ENCODE measurements at regions not wholly inside any gene's neighbourhood (a gene's known extent, or its start where the extent isn't known, plus 50 kb on each side); places are given as distances from the start of the nearest gene placed in this dataset.
A peak's percentile ranks its signal among the peaks of the same experiment; 100 is the strongest.
"Not testable (repeated sequence)": the region's sequence is repeated elsewhere in the genome, so short reads cannot be mapped to it uniquely, and the experiment has no call there.

GRCh38 chr15:30827625-30828303, 76.0 kb upstream of the FAN1 start:
- in situ Hi-C loops (cut with MboI; ENCODE audit: low pct_unique_long_range_greater_than_20kb in 2 of 9, low sequenced_read_pairs in 9 of 9, unreplicated experiment in 9 of 9): no loop called here
- peak in 7 of 8 experiments; percentile 7 to 38 (median 18) for ATAC-seq (replicated peaks in 6 of 8)
- 30 to 93% (median 90%) methylated on average over 1 to 4 of the region's 10 CpGs; no CpG with 5 or more reads in 3 of the 10 experiments for WGBS, 10 experiments
- Histone ChIP-seq H3K4me1 (replicated peaks in 1 of 2) (peaks cover 10 to 21% of the 10 kb centered on the region in 2 donors), H3K27ac (no peak overlapping the region), H3K4me3 (no peak overlapping the region)

- in situ Hi-C loops (cut with MboI; ENCODE audit: low pct_unique_long_range_greater_than_20kb in 2 of 9, low sequenced_read_pairs in 9 of 9, unreplicated experiment in 9 of 9); H3K27ac ChIP-seq; H3K4me3 ChIP-seq: not testable (repeated sequence)
- peaks cover 10 to 18% of the 10 kb centered on the region in 2 donors for H3K4me1 ChIP-seq (replicated peaks in 1 of 2)
- WGBS, 10 experiments: 20 to 100% (median 38%) methylated on average over 1 to 3 of the region's 8 CpGs; no CpG with 5 or more reads in 4 of the 10 experiments
- peak; percentile 90 to 100 (median 95) for ATAC-seq (replicated peaks in 6 of 8)
Observed at GRCh38 chr15:30828304-30828639, 75.4 kb upstream of the FAN1 start.

DNA sequence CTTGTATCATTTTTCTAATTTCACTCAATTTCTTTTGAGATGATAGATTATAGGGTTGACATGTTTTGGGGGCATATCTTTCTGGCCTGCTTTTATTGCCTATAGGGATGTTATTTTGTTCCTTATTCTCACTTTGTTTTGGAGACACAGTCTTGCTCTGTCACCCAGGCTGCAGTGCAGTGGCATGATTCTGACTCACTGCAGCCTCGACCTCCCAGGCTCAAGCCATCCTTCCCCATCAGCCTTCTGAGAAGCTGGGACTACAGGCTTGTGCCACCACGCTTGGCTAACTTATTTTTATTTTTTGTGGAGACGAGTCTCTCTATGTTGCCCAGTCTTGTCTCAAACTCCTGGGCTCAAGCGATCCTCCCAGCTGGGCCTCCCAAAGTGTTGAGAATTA, 72.8 kb upstream of the FAN1 start:
- peaks cover 0 to 4% of the 10 kb centered on the region in 2 donors for H3K4me1 ChIP-seq (replicated peaks in 1 of 2)
- 29 to 100% (median 86%) methylated on average over 1 to 4 of the region's 4 CpGs; no CpG with 5 or more reads in 2 of the 10 experiments for WGBS, 10 experiments
- in situ Hi-C loops (cut with MboI; ENCODE audit: low pct_unique_long_range_greater_than_20kb in 2 of 9, low sequenced_read_pairs in 9 of 9, unreplicated experiment in 9 of 9): no loop called here
- ATAC-seq (replicated peaks in 6 of 8): no peak
- no peak overlapping the region for H3K4me3 ChIP-seq
- no peak overlapping the region for H3K27ac ChIP-seq

DNA sequence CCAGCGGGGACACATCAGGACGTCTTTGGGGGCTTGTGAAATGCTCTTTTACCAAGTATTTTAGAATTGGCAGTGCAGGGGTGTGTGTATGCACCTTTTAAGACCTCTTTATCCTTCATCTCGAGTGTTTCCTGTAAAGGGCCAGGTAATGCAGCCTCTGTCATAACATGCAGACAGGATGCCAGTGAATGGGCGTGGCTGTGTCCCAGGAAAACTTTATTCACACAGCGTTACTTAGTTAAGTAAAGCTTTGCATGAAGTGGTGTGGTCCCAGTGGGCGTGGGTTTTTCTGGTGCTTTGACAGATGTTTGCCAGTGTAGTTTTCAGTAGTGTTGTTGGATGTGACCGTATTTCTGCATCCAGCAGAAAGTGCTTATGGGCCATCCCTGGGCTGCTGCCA, 70.3 kb upstream of the FAN1 start:
- H3K4me3 ChIP-seq; in situ Hi-C loops (cut with MboI; ENCODE audit: low pct_unique_long_range_greater_than_20kb in 2 of 9, low sequenced_read_pairs in 9 of 9, unreplicated experiment in 9 of 9); H3K27ac ChIP-seq; H3K4me1 ChIP-seq (replicated peaks in 1 of 2): not testable (repeated sequence)
- peak in 2 of 8 experiments; percentile 48 to 91 for ATAC-seq (replicated peaks in 6 of 8)
- WGBS, 10 experiments: 0 to 94% (median 80%) methylated on average over 1 to 4 of the region's 7 CpGs; no CpG with 5 or more reads in 5 of the 10 experiments

- 60 to 100% (median 83%) methylated on average over 1 to 2 of the region's 2 CpGs; no CpG with 5 or more reads in 2 of the 10 experiments for WGBS, 10 experiments
- H3K4me3 ChIP-seq; in situ Hi-C loops (cut with MboI; ENCODE audit: low pct_unique_long_range_greater_than_20kb in 2 of 9, low sequenced_read_pairs in 9 of 9, unreplicated experiment in 9 of 9); H3K27ac ChIP-seq; H3K4me1 ChIP-seq (replicated peaks in 1 of 2); ATAC-seq (replicated peaks in 6 of 8): not testable (repeated sequence)
Observed at GRCh38 chr15:30841639-30842038, 62.1 kb upstream of the FAN1 start.

GRCh38 chr15:30842798-30843472, 60.8 kb upstream of the FAN1 start:
- H3K4me1 ChIP-seq (replicated peaks in 1 of 2); in situ Hi-C loops (cut with MboI; ENCODE audit: low pct_unique_long_range_greater_than_20kb in 2 of 9, low sequenced_read_pairs in 9 of 9, unreplicated experiment in 9 of 9); H3K4me3 ChIP-seq; H3K27ac ChIP-seq: not testable (repeated sequence)
- 20 to 100% (median 70%) methylated on average over 1 to 2 of the region's 5 CpGs; no CpG with 5 or more reads in 7 of the 10 experiments for WGBS, 10 experiments
- peak in 7 of 8 experiments; percentile 16 to 71 (median 36) for ATAC-seq (replicated peaks in 6 of 8)

DNA sequence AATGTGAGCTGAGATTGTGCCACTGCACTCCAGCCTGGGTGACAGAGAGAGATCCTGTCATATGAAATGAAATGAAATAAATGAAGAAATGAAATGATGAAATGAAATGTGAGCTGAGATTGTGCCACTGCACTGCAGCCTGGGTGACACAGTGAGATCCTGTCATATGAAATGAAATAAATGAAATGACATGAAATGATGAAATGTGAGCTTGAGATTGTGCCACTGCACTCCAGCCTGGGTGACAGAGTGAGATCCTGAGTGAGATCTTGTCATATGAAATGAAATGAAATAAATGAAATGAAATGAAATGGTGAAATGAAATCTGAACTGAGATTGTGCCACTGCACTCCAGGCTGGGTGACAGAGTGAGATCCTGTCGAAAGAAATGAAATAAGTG, 58.2 kb upstream of the FAN1 start:
- H3K4me1 ChIP-seq (replicated peaks in 1 of 2); H3K27ac ChIP-seq; in situ Hi-C loops (cut with MboI; ENCODE audit: low pct_unique_long_range_greater_than_20kb in 2 of 9, low sequenced_read_pairs in 9 of 9, unreplicated experiment in 9 of 9); H3K4me3 ChIP-seq: not testable (repeated sequence)
- 0 to 100% (median 85%) methylated on average over 1 of the region's 1 CpG; no CpG with 5 or more reads in 2 of the 10 experiments for WGBS, 10 experiments
- peak in 2 of 8 experiments; percentile 9 to 45 for ATAC-seq (replicated peaks in 6 of 8)
